Astrocyte (in vitro differentiated cells and primary cell): ENCODE measurements at regions not wholly inside any gene's neighbourhood (a gene's known extent, or its start where the extent isn't known, plus 50 kb on each side); places are given as distances from the start of the nearest gene placed in this dataset.

Source experiments
- DNase-seq: peaks from one replicate; pipeline ENCODE4 v3.0.0-alpha.2; 2010; ENCODE audit warnings: low read depth
- FAIRE-seq: peaks from 2 replicates; lab custom pipeline; 2011; peaks lifted over from hg19 to GRCh38; lab: Jason Lieb, UNC
- H2AFZ ChIP-seq: 2 replicates; pipeline ENCODE4 v1.6.0; 2012; ENCODE audit warnings: low read depth, low read length, inconsistent platforms
- H3K27ac ChIP-seq: 2 replicates; pipeline ENCODE4 v1.5.1; 2011; ENCODE audit warnings: low read depth, low read length, inconsistent platforms
- H3K27me3 ChIP-seq: 2 replicates; pipeline ENCODE4 v1.6.0; 2011; ENCODE audit warnings: low read length, inconsistent platforms; ENCODE audit not compliant: insufficient read depth
- H3K36me3 ChIP-seq: 2 replicates; pipeline ENCODE4 v1.5.1; 2011; ENCODE audit warnings: low read length, inconsistent platforms; ENCODE audit not compliant: insufficient read depth
- H3K4me1 ChIP-seq: 2 replicates; pipeline ENCODE4 v1.5.1; 2011; ENCODE audit warnings: low read length, inconsistent platforms; ENCODE audit not compliant: insufficient read depth
- H3K4me2 ChIP-seq: 2 replicates; pipeline ENCODE4 v1.6.0; 2012; ENCODE audit warnings: low read length, inconsistent platforms
- H3K4me3 ChIP-seq: 2 replicates; pipeline ENCODE4 v1.5.1; 2011; ENCODE audit warnings: low read depth, mild to moderate bottlenecking, low read length, inconsistent platforms; ENCODE audit not compliant: insufficient read depth
- H3K79me2 ChIP-seq: 2 replicates; pipeline ENCODE4 v1.6.0; 2012; ENCODE audit warnings: mild to moderate bottlenecking, low read length, inconsistent platforms; ENCODE audit not compliant: insufficient read depth
- H3K9ac ChIP-seq: 2 replicates; pipeline ENCODE4 v1.6.0; 2012; ENCODE audit warnings: mild to moderate bottlenecking, low read length, inconsistent platforms
- H3K9me3 ChIP-seq: 2 replicates; pipeline ENCODE4 v1.5.1; 2012; ENCODE audit warnings: low read depth, mild to moderate bottlenecking, low read length, inconsistent platforms; ENCODE audit not compliant: insufficient read depth
- H4K20me1 ChIP-seq: 2 replicates; pipeline ENCODE4 v1.6.0; 2012; ENCODE audit warnings: low read length, inconsistent platforms; ENCODE audit not compliant: insufficient read depth
- H3K27ac Mint-ChIP-seq: one replicate; pipeline ENCODE4 v1.8.0; 2021; ENCODE audit warnings: mild to moderate bottlenecking, mixed read lengths; ENCODE audit not compliant: unreplicated experiment
- H3K27me3 Mint-ChIP-seq: one replicate; pipeline ENCODE4 v1.8.0; 2021; ENCODE audit warnings: low read depth, mixed read lengths; ENCODE audit not compliant: unreplicated experiment
- H3K36me3 Mint-ChIP-seq: one replicate; pipeline ENCODE4 v1.8.0; 2021; ENCODE audit warnings: low read depth, mixed read lengths; ENCODE audit not compliant: unreplicated experiment
- H3K4me1 Mint-ChIP-seq: one replicate; pipeline ENCODE4 v1.8.0; 2021; ENCODE audit warnings: low read depth, mixed read lengths; ENCODE audit not compliant: unreplicated experiment
- H3K4me3 Mint-ChIP-seq: one replicate; pipeline ENCODE4 v1.8.0; 2021; ENCODE audit warnings: mild to moderate bottlenecking, moderate library complexity, mixed read lengths; ENCODE audit not compliant: unreplicated experiment
- H3K9me3 Mint-ChIP-seq: one replicate; pipeline ENCODE4 v1.8.0; 2021; ENCODE audit warnings: mild to moderate bottlenecking, mixed read lengths; ENCODE audit not compliant: unreplicated experiment
- EZH2 ChIP-seq: IDR thresholded peaks from 2 replicates; pipeline ENCODE4 v1.6.1; 2012; ENCODE audit warnings: mild to moderate bottlenecking, low read length, inconsistent platforms; ENCODE audit not compliant: insufficient read depth
- TF ChIP-seq, protein P1 (sequence below): IDR thresholded peaks from 2 replicates; pipeline ENCODE4 v1.5.1; 2011; ENCODE audit warnings: low read depth, mild to moderate bottlenecking, inconsistent platforms, low read length, moderate library complexity; ENCODE audit not compliant: insufficient read depth

DNA sequence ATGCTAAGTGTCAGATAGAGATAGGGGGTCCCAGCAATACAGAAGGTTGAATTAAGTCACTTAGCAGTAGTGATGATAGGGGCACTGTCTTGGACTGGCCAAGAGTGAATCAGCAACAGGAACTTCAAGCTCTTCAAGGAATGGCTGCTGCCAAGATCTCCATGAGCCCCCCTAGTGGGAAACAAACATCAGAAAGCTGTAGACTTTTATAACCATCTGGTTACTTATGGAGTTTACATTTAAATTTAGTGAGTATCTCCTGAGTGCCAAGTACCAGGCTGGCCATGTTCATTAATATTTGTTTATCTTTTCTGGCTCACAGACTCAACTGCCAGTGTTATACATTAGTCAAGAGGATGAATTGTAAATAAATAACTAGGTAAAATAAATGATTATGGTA, 327.3 kb downstream of the TTLL7 start:
- Mint-ChIP-seq H3K4me1 (peaks cover 6% of the 10 kb centered on the region), H3K9me3 (peaks cover 5% of the 10 kb centered on the region), H3K27ac (no peak overlapping the region), H3K36me3 (no peaks in the 10 kb centered on the region), H3K27me3 (no peaks in the 10 kb centered on the region), H3K4me3 (no peak overlapping the region)
- no peak for TF ChIP-seq EZH2
- TF ChIP-seq, protein P1, sequence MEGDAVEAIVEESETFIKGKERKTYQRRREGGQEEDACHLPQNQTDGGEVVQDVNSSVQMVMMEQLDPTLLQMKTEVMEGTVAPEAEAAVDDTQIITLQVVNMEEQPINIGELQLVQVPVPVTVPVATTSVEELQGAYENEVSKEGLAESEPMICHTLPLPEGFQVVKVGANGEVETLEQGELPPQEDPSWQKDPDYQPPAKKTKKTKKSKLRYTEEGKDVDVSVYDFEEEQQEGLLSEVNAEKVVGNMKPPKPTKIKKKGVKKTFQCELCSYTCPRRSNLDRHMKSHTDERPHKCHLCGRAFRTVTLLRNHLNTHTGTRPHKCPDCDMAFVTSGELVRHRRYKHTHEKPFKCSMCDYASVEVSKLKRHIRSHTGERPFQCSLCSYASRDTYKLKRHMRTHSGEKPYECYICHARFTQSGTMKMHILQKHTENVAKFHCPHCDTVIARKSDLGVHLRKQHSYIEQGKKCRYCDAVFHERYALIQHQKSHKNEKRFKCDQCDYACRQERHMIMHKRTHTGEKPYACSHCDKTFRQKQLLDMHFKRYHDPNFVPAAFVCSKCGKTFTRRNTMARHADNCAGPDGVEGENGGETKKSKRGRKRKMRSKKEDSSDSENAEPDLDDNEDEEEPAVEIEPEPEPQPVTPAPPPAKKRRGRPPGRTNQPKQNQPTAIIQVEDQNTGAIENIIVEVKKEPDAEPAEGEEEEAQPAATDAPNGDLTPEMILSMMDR = no peak
- FAIRE-seq = no peak
- H3K27ac ChIP-seq = no peak overlapping the region
- H3K27me3 ChIP-seq = no peaks in the 10 kb centered on the region
- no peak for DNase-seq
- no peak overlapping the region for H3K4me3 ChIP-seq
- H3K9me3 ChIP-seq = no peaks in the 10 kb centered on the region
- H2AFZ ChIP-seq = no peak overlapping the region
- H3K4me1 ChIP-seq = no peaks in the 10 kb centered on the region
- H4K20me1 ChIP-seq = no peaks in the 10 kb centered on the region
- no peaks in the 10 kb centered on the region for H3K36me3 ChIP-seq
- no peak overlapping the region for H3K4me2 ChIP-seq
- H3K9ac ChIP-seq = no peak overlapping the region
- H3K79me2 ChIP-seq = no peaks in the 10 kb centered on the region

DNA sequence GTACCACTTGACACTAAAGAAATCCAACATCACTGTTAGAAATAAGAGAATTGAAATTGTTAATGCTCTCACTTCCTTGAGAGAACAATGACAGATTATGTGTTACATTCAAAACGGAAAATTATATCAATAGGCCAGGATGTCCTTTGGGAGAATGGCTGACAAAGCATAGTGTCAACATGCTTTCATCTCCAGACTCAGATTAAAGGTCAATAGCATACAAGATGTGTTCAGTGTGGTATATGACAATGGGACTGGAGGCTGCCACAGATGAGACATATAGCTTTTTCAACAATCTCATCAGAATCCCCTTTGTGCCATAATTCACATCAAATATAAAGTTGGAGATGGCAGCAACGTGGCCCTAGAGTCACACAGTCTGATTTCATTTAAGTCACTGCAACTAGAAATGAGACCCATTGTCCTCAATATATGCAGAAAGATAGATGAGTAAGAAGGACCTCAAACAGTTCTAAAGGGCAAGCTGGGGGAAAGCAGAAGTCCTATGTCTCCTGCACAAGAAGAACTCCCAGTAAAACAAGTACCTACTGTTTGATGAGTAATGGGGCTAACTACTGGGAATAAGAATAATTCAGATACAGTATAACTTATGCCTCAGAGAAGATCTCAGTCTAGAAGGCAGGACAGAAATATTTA, 327.9 kb downstream of the TTLL7 start:
- H3K9me3 ChIP-seq = no peaks in the 10 kb centered on the region
- no peaks in the 10 kb centered on the region for H3K27me3 Mint-ChIP-seq
- FAIRE-seq (no peak), DNase-seq (no peak)
- no peak overlapping the region for H3K4me3 ChIP-seq
- H2AFZ ChIP-seq = no peak overlapping the region
- peaks cover 5% of the 10 kb centered on the region for H3K9me3 Mint-ChIP-seq
- no peaks in the 10 kb centered on the region for H4K20me1 ChIP-seq
- H3K27ac Mint-ChIP-seq = no peak overlapping the region
- H3K4me1 Mint-ChIP-seq = peaks cover 3% of the 10 kb centered on the region
- H3K79me2 ChIP-seq = no peaks in the 10 kb centered on the region
- H3K27me3 ChIP-seq = no peaks in the 10 kb centered on the region
- no peak overlapping the region for H3K27ac ChIP-seq
- H3K36me3 Mint-ChIP-seq = no peaks in the 10 kb centered on the region
- no peak overlapping the region for H3K9ac ChIP-seq
- no peak overlapping the region for H3K4me2 ChIP-seq
- no peaks in the 10 kb centered on the region for H3K4me1 ChIP-seq
- TF ChIP-seq, protein P1 = no peak
- TF ChIP-seq EZH2 = no peak
- H3K36me3 ChIP-seq = no peaks in the 10 kb centered on the region
- H3K4me3 Mint-ChIP-seq = no peak overlapping the region

GRCh38 chr1:83641796-83642443, 357.0 kb downstream of the TTLL7 start:
- Histone ChIP-seq H3K79me2 (no peaks in the 10 kb centered on the region), H3K36me3 (no peaks in the 10 kb centered on the region), H3K9me3 (no peaks in the 10 kb centered on the region), H3K4me3 (no peak overlapping the region), H3K4me1 (no peaks in the 10 kb centered on the region), H2AFZ (no peak overlapping the region), H3K27me3 (no peaks in the 10 kb centered on the region), H3K4me2 (no peak overlapping the region), H3K27ac (no peak overlapping the region), H4K20me1 (no peaks in the 10 kb centered on the region), H3K9ac (no peak overlapping the region)
- peaks cover 2% of the 10 kb centered on the region for H3K9me3 Mint-ChIP-seq
- no peak overlapping the region for H3K4me3 Mint-ChIP-seq
- FAIRE-seq (no peak), DNase-seq (no peak)
- TF ChIP-seq EZH2 = no peak
- TF ChIP-seq, protein P1 = no peak
- H3K27ac Mint-ChIP-seq = no peak overlapping the region
- H3K27me3 Mint-ChIP-seq = peaks cover 3% of the 10 kb centered on the region
- H3K36me3 Mint-ChIP-seq = no peaks in the 10 kb centered on the region
- H3K4me1 Mint-ChIP-seq = peaks cover 9% of the 10 kb centered on the region
